ENCODE measurements at regions not wholly inside any gene's neighbourhood (a gene's known extent, or its start where the extent isn't known, plus 50 kb on each side); places are given as distances from the start of the nearest gene placed in this dataset.

- TF ChIP-seq CTCF (conservative IDR thresholded peaks at IDR 0.05; ENCODE audit: low read depth, low read length) (no peak), EZH2phosphoT487 (IDR thresholded peaks at IDR 0.05; ENCODE audit: borderline replicate concordance, low read length) (no peak)
These were observed 483.9 kb upstream of the DDX18 start for GRCh38 chr2:117330641-117331040.

Data from PC-3 (cell line).